Esophagus muscularis mucosa (tissue), 4 donors: ENCODE measurements at regions not wholly inside any gene's neighbourhood (a gene's known extent, or its start where the extent isn't known, plus 50 kb on each side); places are given as distances from the start of the nearest gene placed in this dataset.

Source experiments
- DNase-seq: peaks from one replicate; pipeline ENCODE4 v3.0.0-alpha.2; 2017; ENCODE audit errors: extremely low spot score
- H3K27ac ChIP-seq, 4 donors: fragments of 200-600 bp; sonication (generic); replicated peaks in 1 of 4; 1 replicate in 3 of 4; 2 replicates in 1 of 4; pipeline ENCODE4 v1.5.1; 2016 to 2019; ENCODE audit warnings: mild to moderate bottlenecking in 1 of 4
- H3K27me3 ChIP-seq, 4 donors: fragments of 200-600 bp; sonication (generic); one replicate each; pipeline versions ENCODE4 v1.5.1 to v1.6.0; 2016 to 2019
- H3K36me3 ChIP-seq, 4 donors: fragments of 200-600 bp; sonication (generic); one replicate each; pipeline ENCODE4 v1.5.1; 2016 to 2019
- H3K4me1 ChIP-seq, 4 donors: fragments of 200-600 bp; sonication (generic); one replicate each; pipeline ENCODE4 v1.5.1; 2016 to 2019
- H3K4me3 ChIP-seq, 4 donors: fragments of 200-600 bp; sonication (generic); 1 replicate in 2 of 4; 2 replicates in 2 of 4; pipeline ENCODE4 v1.5.1; 2016 to 2019; ENCODE audit warnings: mild to moderate bottlenecking in 4 of 4, moderate library complexity in 1 of 4
- H3K9me3 ChIP-seq, 4 donors: fragments of 200-600 bp; sonication (generic); 1 replicate in 3 of 4; 2 replicates in 1 of 4; pipeline ENCODE4 v1.5.1; 2016 to 2019
- CTCF ChIP-seq, 3 experiments: fragments of 200-600 bp in 2 of 3; fragments of 450-650 bp in 1 of 3; sonication (generic) in 2 of 3; IDR thresholded peaks; one replicate each; pipeline ENCODE4 v1.5.1; 2017 to 2019; ENCODE audit warnings: antibody characterized with exemption in 3 of 3, mild to moderate bottlenecking in 2 of 3, moderate library complexity in 1 of 3
- EP300 ChIP-seq: sonication (generic); formaldehyde crosslinking; IDR thresholded peaks from one replicate; pipeline ENCODE4 v1.6.1; 2017; ENCODE audit warnings: antibody characterized with exemption
- POLR2A ChIP-seq: fragments of 450-650 bp; IDR thresholded peaks from one replicate; pipeline ENCODE4 v1.6.1; 2017; ENCODE audit warnings: antibody characterized with exemption, moderate library complexity, mild to moderate bottlenecking, low read depth
- POLR2AphosphoS5 ChIP-seq, 2 donors: sonication (generic); formaldehyde crosslinking; IDR thresholded peaks; one replicate each; pipeline ENCODE4 v1.6.1; 2017; ENCODE audit warnings: antibody characterized with exemption in 2 of 2
- WGBS: methylation state at CpG from one replicate; pipeline ENCODE4 v1.1.5; 2018; 5-methylcytosine and 5-hydroxymethylcytosine counted together
- intact Hi-C: fragments of 100-400 bp; cut with DNase I; formaldehyde crosslinking; loops from one replicate; pipeline ENCODE4 v1.15.1; 2023

DNA sequence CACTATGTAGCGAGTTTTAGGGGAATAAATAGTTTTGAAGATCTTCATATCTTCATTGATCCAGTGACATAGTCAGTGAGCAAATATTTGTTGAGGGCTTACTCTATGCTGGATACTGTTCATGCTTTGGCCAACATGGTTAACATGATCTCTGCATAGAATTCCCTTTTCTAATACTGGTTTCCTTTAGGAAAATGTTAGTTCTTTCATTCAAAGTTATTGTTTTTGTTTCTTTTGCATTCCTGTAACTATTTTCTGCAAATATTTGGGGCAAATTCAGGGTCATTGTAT lies 226.5 kb downstream of the C12orf50 start:
- no peaks in the 10 kb centered on the region for H3K9me3 ChIP-seq
- intact Hi-C loops, result no loop called here
- TF ChIP-seq CTCF (IDR thresholded peaks at IDR 0.05) (no peak), POLR2AphosphoS5 (IDR thresholded peaks at IDR 0.05) (no peak), POLR2A (no peak), EP300 (no peak)
- no peak for DNase-seq
- H3K27ac ChIP-seq, result no peak overlapping the region
- 95% methylated on average over 1 of the region's 1 CpG for WGBS
- peaks cover 0 to 11% (median 2%) of the 10 kb centered on the region in 4 donors for H3K4me1 ChIP-seq
- no peaks in the 10 kb centered on the region for H3K36me3 ChIP-seq
- no peak overlapping the region for H3K4me3 ChIP-seq
- H3K27me3 ChIP-seq, result no peaks in the 10 kb centered on the region

GRCh38 chr12:87801860-87802720 lies 227.1 kb downstream of the C12orf50 start:
- H3K4me1 ChIP-seq, result peaks cover 0 to 11% (median 2%) of the 10 kb centered on the region in 4 donors
- no peaks in the 10 kb centered on the region for H3K36me3 ChIP-seq
- WGBS, result 53% methylated on average over 4 of the region's 4 CpGs
- intact Hi-C loops, result no loop called here
- no peak for DNase-seq
- H3K27me3 ChIP-seq, result no peaks in the 10 kb centered on the region
- TF ChIP-seq POLR2AphosphoS5 (IDR thresholded peaks at IDR 0.05) (no peak), CTCF (IDR thresholded peaks at IDR 0.05) (no peak), POLR2A (no peak), EP300 (no peak)
- H3K4me3 ChIP-seq, result no peak overlapping the region
- no peak overlapping the region for H3K27ac ChIP-seq
- no peaks in the 10 kb centered on the region for H3K9me3 ChIP-seq

GRCh38 chr12:87796961-87797516 lies 232.2 kb downstream of the C12orf50 start:
- DNase-seq, result no peak
- 50% methylated on average over 1 of the region's 1 CpG for WGBS
- Histone ChIP-seq H3K4me3 (no peak overlapping the region), H3K36me3 (no peaks in the 10 kb centered on the region), H3K27me3 (no peaks in the 10 kb centered on the region), H3K4me1 (peaks cover 0 to 7% (median 2%) of the 10 kb centered on the region in 4 donors), H3K9me3 (no peaks in the 10 kb centered on the region), H3K27ac (no peak overlapping the region)
- intact Hi-C loops, result no loop called here
- no peak for TF ChIP-seq EP300
- TF ChIP-seq POLR2AphosphoS5 (IDR thresholded peaks at IDR 0.05), result no peak
- TF ChIP-seq POLR2A, result no peak
- no peak for TF ChIP-seq CTCF (IDR thresholded peaks at IDR 0.05)

DNA sequence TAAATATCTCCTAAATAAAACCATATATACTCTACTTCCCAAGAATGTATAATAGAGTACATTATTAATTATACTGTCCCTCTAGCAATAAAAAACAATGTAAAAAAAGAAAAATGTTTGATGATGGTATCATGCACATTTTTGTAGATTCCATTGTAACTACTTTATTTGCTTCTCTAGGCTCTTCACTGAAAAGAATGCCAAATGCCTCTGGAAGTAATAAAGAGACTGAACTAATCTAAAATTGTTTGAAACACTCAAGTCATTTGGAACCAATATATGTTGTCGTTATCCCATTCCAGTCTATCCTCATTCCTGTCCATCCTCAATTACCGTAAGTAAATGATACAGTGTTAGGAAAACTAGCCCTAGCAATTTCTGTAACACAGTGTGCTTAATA lies 233.6 kb downstream of the C12orf50 start:
- DNase-seq, result no peak
- no peaks in the 10 kb centered on the region for H3K36me3 ChIP-seq
- H3K4me3 ChIP-seq, result no peak overlapping the region
- TF ChIP-seq POLR2A (no peak), CTCF (IDR thresholded peaks at IDR 0.05) (no peak), EP300 (no peak), POLR2AphosphoS5 (IDR thresholded peaks at IDR 0.05) (no peak)
- H3K27ac ChIP-seq, result no peak overlapping the region
- WGBS, result 43% methylated on average over 2 of the region's 2 CpGs
- intact Hi-C loops, result no loop called here
- no peaks in the 10 kb centered on the region for H3K9me3 ChIP-seq
- no peaks in the 10 kb centered on the region for H3K27me3 ChIP-seq
- no peaks in the 10 kb centered on the region for H3K4me1 ChIP-seq
